Spleen (tissue), 11 donors: ENCODE measurements at regions not wholly inside any gene's neighbourhood (a gene's known extent, or its start where the extent isn't known, plus 50 kb on each side); places are given as distances from the start of the nearest gene placed in this dataset.
"Not testable (repeated sequence)": the region's sequence is repeated elsewhere in the genome, so short reads cannot be mapped to it uniquely, and the experiment has no call there.

ENCODE experiments used
- DNase-seq: peaks from one replicate; pipeline ENCODE4 v3.0.0-alpha.2; 2020
- H3K27ac ChIP-seq, 8 donors: fragments of 200-600 bp; sonication (generic) in 7 of 8; 1 replicate in 4 of 8; 2 replicates in 4 of 8; pipeline versions ENCODE4 v1.5.0 to v1.8.0; 2016 to 2021; ENCODE audit warnings: inconsistent platforms in 4 of 8, mild to moderate bottlenecking in 4 of 8, moderate library complexity in 1 of 8
- H3K27me3 ChIP-seq, 7 donors: fragments of 200-600 bp; sonication (generic) in 6 of 7; replicated peaks in 1 of 7; 1 replicate in 4 of 7; 2 replicates in 3 of 7; pipeline versions ENCODE4 v1.5.0 to v1.8.0; 2016 to 2021; ENCODE audit warnings: inconsistent platforms in 3 of 7, mild to moderate bottlenecking in 1 of 7
- H3K36me3 ChIP-seq, 6 donors: fragments of 200-600 bp; sonication (generic) in 5 of 6; 1 replicate in 4 of 6; 2 replicates in 2 of 6; pipeline versions ENCODE4 v1.5.0 to v1.8.0; 2016 to 2021; ENCODE audit warnings: inconsistent platforms in 2 of 6
- H3K4me1 ChIP-seq, 6 donors: fragments of 200-600 bp; sonication (generic) in 5 of 6; 1 replicate in 3 of 6; 2 replicates in 3 of 6; pipeline versions ENCODE4 v1.5.0 to v1.8.0; 2016 to 2021; ENCODE audit warnings: inconsistent platforms in 3 of 6
- H3K4me3 ChIP-seq, 8 donors: fragments of 200-600 bp; sonication (generic) in 7 of 8; 1 replicate in 4 of 8; 2 replicates in 4 of 8; pipeline versions ENCODE4 v1.5.0 to v1.8.0; 2016 to 2021; ENCODE audit warnings: inconsistent platforms in 4 of 8, mild to moderate bottlenecking in 4 of 8, moderate library complexity in 2 of 8
- H3K9me3 ChIP-seq, 8 donors: fragments of 200-600 bp; sonication (generic) in 7 of 8; 1 replicate in 4 of 8; 2 replicates in 4 of 8; pipeline versions ENCODE4 v1.5.0 to v1.8.0; 2016 to 2021; ENCODE audit warnings: inconsistent platforms in 4 of 8
- POLR2A ChIP-seq, 3 donors: fragments of 450-650 bp; IDR thresholded peaks; one replicate each; pipeline ENCODE4 v1.5.1; 2017; ENCODE audit warnings: antibody characterized with exemption in 3 of 3, mild to moderate bottlenecking in 1 of 3
- POLR2AphosphoS5 ChIP-seq, 3 donors: sonication (generic); formaldehyde crosslinking; IDR thresholded peaks; one replicate each; pipeline ENCODE4 v1.5.1; 2017; ENCODE audit warnings: antibody characterized with exemption in 3 of 3
- WGBS, 5 donors: extraction: QIAGEN DNeasy Blood & Tissue Kit in 3 of 5; methylation state at CpG; one replicate each; pipeline versions ENCODE4 v1.1.5 to v1.1.7; 2013 to 2018; 5-methylcytosine and 5-hydroxymethylcytosine counted together
- intact Hi-C: fragments of 100-400 bp; cut with DNase I; formaldehyde crosslinking; loops from one replicate; pipeline ENCODE4 v1.15.0; 2023; ENCODE audit warnings: low total_unique reads
- TF ChIP-seq, protein P1 (sequence below), 11 experiments: fragments of 200-600 bp in 7 of 11; fragments of 450-650 bp in 4 of 11; sonication (generic) in 4 of 11; IDR thresholded peaks in 8 of 11; conservative IDR thresholded peaks in 3 of 11; 1 replicate in 7 of 11; 2 replicates in 4 of 11; pipeline versions ENCODE4 v1.4.0 to v1.8.0; 2016 to 2021; ENCODE audit warnings: antibody characterized with exemption in 11 of 11, inconsistent platforms in 4 of 11, mild to moderate bottlenecking in 1 of 11
- donor health status: healthy with polysubstance abuse.
- donor health status: DM: no; HTN: no; CAD: no; lungs with moderate emphysema.
- donor health status: DM: no; HTN: no; CAD: no.
- donor health status: Bipolar disorder and iron deficiency.
- donor health status: healthy.
- donor health status: DM: no; HTN: no; CAD: no.
- donor health status: DM: yes; HTN: yes; CAD: no.

DNA sequence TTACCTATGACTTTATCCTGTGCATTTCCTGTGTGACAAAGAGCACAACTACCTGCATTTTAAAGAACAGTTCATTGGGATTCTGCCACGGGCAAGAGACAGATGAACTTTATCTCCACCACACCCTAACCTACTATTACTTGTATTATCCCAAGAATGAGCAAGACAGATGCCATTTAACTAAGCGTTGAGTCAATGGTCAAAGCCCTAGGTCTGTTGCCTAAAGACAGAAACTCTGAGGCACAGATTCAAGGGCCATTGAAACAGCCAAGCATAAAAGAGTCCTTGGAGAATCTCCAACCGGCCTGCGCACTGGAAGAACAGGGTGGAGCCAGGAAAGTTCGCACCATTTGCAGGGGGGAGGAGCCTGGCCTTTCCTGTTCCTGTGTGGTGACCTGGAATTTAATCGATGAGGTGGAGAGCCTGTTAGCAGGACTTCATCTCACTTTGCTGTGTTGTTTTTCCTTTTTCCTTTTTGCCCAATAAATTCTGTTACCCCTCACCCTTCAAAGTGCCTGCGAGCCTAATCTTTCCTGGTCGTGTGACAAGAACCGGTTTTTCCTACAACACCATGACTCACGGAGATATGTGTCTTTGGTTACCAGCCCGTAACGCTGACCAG lies 146.4 kb upstream of the DIAPH2 start:
- Histone ChIP-seq H3K4me1 (no peaks in the 10 kb centered on the region), H3K27ac (no peak overlapping the region), H3K9me3 (no peaks in the 10 kb centered on the region), H3K4me3 (no peak overlapping the region), H3K36me3 (no peaks in the 10 kb centered on the region), H3K27me3 (no peaks in the 10 kb centered on the region)
- TF ChIP-seq POLR2AphosphoS5 (IDR thresholded peaks at IDR 0.05) (no peak), POLR2A (IDR thresholded peaks at IDR 0.05) (no peak)
- TF ChIP-seq, protein P1, sequence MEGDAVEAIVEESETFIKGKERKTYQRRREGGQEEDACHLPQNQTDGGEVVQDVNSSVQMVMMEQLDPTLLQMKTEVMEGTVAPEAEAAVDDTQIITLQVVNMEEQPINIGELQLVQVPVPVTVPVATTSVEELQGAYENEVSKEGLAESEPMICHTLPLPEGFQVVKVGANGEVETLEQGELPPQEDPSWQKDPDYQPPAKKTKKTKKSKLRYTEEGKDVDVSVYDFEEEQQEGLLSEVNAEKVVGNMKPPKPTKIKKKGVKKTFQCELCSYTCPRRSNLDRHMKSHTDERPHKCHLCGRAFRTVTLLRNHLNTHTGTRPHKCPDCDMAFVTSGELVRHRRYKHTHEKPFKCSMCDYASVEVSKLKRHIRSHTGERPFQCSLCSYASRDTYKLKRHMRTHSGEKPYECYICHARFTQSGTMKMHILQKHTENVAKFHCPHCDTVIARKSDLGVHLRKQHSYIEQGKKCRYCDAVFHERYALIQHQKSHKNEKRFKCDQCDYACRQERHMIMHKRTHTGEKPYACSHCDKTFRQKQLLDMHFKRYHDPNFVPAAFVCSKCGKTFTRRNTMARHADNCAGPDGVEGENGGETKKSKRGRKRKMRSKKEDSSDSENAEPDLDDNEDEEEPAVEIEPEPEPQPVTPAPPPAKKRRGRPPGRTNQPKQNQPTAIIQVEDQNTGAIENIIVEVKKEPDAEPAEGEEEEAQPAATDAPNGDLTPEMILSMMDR (IDR thresholded peaks at IDR 0.05 in 8 of 11, conservative IDR thresholded peaks at IDR 0.05 in 3 of 11) = no peak
- intact Hi-C loops = no loop called here
- no peak for DNase-seq
- WGBS, 5 donors = 67 to 87% (median 78%) methylated on average over 12 of the region's 12 CpGs

DNA sequence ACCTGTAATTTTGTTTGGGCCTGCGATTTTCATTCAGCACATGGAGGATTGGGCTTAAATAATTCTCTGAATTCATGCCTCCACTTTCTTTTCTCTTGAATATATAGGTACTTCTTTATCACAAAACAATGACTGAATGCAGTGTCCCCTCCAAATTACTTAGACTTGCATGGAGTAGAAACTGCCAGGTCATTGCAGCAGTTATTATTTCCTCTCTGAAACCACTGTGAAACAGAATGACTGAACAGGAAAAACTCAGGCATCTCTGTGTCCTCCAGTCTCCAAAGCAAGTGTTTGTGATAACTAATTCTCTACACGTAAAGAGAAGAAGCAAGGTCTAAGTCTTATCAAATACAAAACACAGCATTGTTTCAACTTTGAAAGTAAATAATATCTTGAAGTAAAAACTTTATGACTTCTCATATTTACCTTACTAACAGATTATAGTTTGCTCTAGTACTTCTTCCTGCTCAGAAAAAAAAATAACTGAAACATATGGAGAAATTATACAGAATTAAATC lies 144.5 kb upstream of the DIAPH2 start:
- intact Hi-C loops = no loop called here

GRCh38 chrX:96546281-96546680 lies 138.4 kb upstream of the DIAPH2 start:
- intact Hi-C loops, H3K27ac ChIP-seq, H3K4me1 ChIP-seq, H3K36me3 ChIP-seq, H3K9me3 ChIP-seq, H3K27me3 ChIP-seq, DNase-seq, H3K4me3 ChIP-seq: not testable (repeated sequence)
- WGBS, 5 donors = 52 to 87% (median 83%) methylated on average over 7 of the region's 7 CpGs

More for the DNA sequence above, 144.5 kb upstream of the DIAPH2 start:
- DNase-seq = no peak
- WGBS, 5 donors = 18 to 42% (median 28%) methylated on average over 2 of the region's 2 CpGs
- Histone ChIP-seq H3K27ac (no peak overlapping the region), H3K4me3 (no peak overlapping the region), H3K36me3 (no peaks in the 10 kb centered on the region), H3K27me3 (no peaks in the 10 kb centered on the region), H3K9me3 (no peaks in the 10 kb centered on the region), H3K4me1 (no peaks in the 10 kb centered on the region)
- TF ChIP-seq POLR2AphosphoS5 (IDR thresholded peaks at IDR 0.05) (no peak), POLR2A (IDR thresholded peaks at IDR 0.05) (no peak)
- TF ChIP-seq, protein P1 (IDR thresholded peaks at IDR 0.05 in 8 of 11, conservative IDR thresholded peaks at IDR 0.05 in 3 of 11) = no peak

DNA sequence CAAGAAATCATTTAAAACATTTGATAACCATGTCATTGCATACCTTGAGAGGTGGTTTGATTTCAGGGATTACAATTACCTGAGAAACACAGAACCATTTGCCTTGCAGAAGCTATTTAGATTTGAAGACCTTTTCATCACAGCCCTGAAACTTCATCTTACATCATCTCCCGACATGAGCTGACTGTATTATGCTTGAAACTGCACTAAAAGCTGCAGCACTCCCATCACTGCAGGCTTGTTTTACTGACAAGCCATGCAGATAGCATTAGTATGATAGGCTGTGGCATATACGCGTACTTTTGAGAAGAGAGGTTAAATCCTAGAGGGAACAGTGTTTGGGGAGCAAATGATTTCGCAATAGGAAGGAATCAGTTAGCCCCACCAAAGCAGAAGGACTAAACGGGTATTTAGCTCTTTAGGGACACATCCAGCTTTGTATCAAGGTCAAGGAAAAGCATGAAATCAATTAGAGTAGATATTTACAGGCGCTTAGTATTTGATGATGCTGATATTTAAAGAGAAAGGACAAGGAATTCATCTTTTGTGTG lies 133.2 kb upstream of the DIAPH2 start:
- H3K36me3 ChIP-seq = no peaks in the 10 kb centered on the region
- 44 to 72% (median 53%) methylated on average over 6 of the region's 6 CpGs for WGBS, 5 donors
- no peaks in the 10 kb centered on the region for H3K9me3 ChIP-seq
- no peak for DNase-seq
- H3K27me3 ChIP-seq = peaks cover 0 to 4% (median 0%) of the 10 kb centered on the region in 7 donors
- no peaks in the 10 kb centered on the region for H3K4me1 ChIP-seq
- no peak overlapping the region for H3K4me3 ChIP-seq
- no peak overlapping the region for H3K27ac ChIP-seq
- intact Hi-C loops = no loop called here
- TF ChIP-seq, protein P1 (IDR thresholded peaks at IDR 0.05 in 8 of 11, conservative IDR thresholded peaks at IDR 0.05 in 3 of 11) = no peak
- TF ChIP-seq POLR2AphosphoS5 (IDR thresholded peaks at IDR 0.05) = no peak
- TF ChIP-seq POLR2A (IDR thresholded peaks at IDR 0.05) = no peak
